ENCODE measurements at regions not wholly inside any gene's neighbourhood (a gene's known extent, or its start where the extent isn't known, plus 50 kb on each side); places are given as distances from the start of the nearest gene placed in this dataset.

DNA sequence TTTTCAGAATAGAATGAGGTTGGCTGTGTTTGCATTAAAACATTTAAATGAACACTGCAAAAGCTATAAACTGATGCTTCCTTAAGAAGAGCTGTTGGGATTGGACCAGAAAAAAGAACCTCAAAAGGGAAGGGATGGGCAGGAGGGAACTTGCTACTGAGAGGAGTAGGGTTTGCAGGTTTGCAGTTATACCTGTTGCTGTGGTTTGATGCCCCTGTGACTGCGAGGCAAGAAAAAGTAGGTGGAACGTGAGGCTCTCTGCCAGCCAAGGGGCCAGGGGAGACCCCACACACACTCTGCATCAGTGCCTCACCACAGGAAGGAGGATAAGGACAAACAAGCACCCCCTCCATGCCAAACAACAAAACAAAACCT is 197.2 kb downstream of the BCAS1 start:
- intact Hi-C loops (cut with DNase I) = no loop called here
- WGBS (ENCODE audit: insufficient coverage, low coverage, low lambda C conversion rate, missing lambda C conversion rate) = 60% methylated on average over 2 of the region's 2 CpGs
- Histone ChIP-seq H3K9me3 (no peaks in the 10 kb centered on the region), H3K36me3 (no peaks in the 10 kb centered on the region), H3K4me3 (no peak overlapping the region), H3K27me3 (no peaks in the 10 kb centered on the region), H3K4me1 (peaks cover 0 to 33% (median 12%) of the 10 kb centered on the region in 4 donors), H3K27ac (no peak overlapping the region)
- TF ChIP-seq POLR2A (IDR thresholded peaks at IDR 0.05) = no peak
- TF ChIP-seq, protein P1, sequence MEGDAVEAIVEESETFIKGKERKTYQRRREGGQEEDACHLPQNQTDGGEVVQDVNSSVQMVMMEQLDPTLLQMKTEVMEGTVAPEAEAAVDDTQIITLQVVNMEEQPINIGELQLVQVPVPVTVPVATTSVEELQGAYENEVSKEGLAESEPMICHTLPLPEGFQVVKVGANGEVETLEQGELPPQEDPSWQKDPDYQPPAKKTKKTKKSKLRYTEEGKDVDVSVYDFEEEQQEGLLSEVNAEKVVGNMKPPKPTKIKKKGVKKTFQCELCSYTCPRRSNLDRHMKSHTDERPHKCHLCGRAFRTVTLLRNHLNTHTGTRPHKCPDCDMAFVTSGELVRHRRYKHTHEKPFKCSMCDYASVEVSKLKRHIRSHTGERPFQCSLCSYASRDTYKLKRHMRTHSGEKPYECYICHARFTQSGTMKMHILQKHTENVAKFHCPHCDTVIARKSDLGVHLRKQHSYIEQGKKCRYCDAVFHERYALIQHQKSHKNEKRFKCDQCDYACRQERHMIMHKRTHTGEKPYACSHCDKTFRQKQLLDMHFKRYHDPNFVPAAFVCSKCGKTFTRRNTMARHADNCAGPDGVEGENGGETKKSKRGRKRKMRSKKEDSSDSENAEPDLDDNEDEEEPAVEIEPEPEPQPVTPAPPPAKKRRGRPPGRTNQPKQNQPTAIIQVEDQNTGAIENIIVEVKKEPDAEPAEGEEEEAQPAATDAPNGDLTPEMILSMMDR (IDR thresholded peaks at IDR 0.05) = no peak
- DNase-seq (no peak), ATAC-seq (no peak)

DNA sequence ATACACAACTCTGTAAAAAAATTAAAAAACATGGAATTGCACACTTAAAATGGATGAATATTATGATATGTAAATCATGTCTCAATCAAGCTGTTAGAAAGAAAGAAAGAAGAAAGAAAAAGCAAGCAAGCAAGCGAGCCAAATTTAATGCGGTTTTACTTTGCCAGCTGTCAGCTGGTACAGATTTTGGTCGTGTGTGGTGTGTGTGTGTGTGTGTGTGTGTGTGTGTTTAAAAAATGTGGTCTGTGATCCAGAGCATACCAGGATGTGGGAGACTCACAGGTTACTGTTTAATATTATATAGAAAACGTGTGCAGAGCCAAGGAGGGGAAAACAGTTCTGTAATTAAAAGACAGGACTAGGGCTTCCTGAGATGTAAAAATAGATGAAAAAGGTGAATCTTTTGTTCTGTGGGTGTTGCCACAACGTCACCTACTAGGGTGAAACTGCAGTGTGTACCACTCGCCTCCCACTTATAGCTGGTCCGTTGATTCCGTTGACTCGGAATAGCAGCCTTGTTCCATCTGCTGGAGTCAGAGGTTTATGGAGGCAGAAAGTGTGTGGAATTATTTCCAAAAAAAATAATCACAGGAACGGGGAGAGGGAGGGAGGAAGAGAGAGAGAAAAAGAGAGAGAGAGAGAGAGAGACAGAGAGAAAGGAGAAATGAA is 197.7 kb downstream of the BCAS1 start:
- DNase-seq (no peak), ATAC-seq (no peak)
- TF ChIP-seq, protein P1 (IDR thresholded peaks at IDR 0.05) = no peak
- TF ChIP-seq POLR2A (IDR thresholded peaks at IDR 0.05) = no peak
- Histone ChIP-seq H3K9me3 (no peaks in the 10 kb centered on the region), H3K36me3 (no peaks in the 10 kb centered on the region), H3K27me3 (no peaks in the 10 kb centered on the region), H3K4me3 (no peak overlapping the region), H3K27ac (no peak overlapping the region), H3K4me1 (peaks cover 0 to 35% (median 14%) of the 10 kb centered on the region in 4 donors)
- intact Hi-C loops (cut with DNase I) = no loop called here
- WGBS (ENCODE audit: insufficient coverage, low coverage, low lambda C conversion rate, missing lambda C conversion rate) = 52% methylated on average over 10 of the region's 10 CpGs

DNA sequence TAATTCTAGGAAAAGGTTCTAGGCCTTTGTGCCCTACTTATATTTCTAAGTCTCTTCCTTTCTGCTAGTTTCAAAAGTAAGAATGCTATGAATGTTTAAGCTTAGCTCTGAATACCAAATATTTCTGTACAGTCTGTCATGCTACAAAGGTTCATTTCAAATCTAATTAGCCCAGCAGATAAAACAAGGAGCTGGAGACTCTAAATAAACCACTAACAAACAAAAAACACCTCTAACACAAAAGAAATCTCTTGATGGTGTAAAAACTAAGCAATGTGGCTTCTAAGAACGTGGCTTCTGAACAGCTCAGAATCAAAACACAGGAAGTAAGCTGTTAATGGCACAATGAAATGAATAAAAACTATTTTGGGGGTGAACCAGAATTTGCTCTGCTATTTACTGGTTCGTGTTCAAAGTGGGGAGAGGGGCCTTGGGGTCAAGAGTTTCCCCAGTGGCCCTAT is 198.3 kb downstream of the BCAS1 start:
- WGBS (ENCODE audit: insufficient coverage, low coverage, low lambda C conversion rate, missing lambda C conversion rate) = 36% methylated on average over 2 of the region's 2 CpGs
- no peaks in the 10 kb centered on the region for H3K9me3 ChIP-seq
- no peak for ATAC-seq
- peaks cover 0 to 40% (median 17%) of the 10 kb centered on the region in 4 donors for H3K4me1 ChIP-seq
- no peaks in the 10 kb centered on the region for H3K27me3 ChIP-seq
- no peak for DNase-seq
- intact Hi-C loops (cut with DNase I) = no loop called here
- H3K4me3 ChIP-seq = no peak overlapping the region
- peak overlapping the region in 2 of 3 donors; percentile 3 to 63 for H3K27ac ChIP-seq
- H3K36me3 ChIP-seq = no peaks in the 10 kb centered on the region
- no peak for TF ChIP-seq POLR2A (IDR thresholded peaks at IDR 0.05)
- TF ChIP-seq, protein P1 (IDR thresholded peaks at IDR 0.05) = no peak

DNA sequence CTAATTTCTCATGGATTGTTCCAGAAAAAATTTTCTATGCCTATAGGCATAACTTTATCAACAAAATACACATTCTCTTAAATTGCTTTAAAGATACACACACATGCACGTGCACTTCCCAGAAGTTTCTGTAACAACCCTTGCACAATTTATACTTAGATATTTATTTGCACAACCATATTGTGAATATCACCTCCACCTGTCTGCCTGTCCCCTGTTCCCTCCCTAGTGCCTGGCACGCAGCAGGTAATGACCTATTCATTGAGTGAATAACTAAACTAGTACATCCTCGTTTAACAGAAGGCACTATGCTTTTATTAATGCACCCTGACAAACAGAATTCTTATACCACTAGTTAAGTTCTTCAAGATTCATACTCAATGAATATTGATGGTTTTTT is 198.9 kb downstream of the BCAS1 start:
- TF ChIP-seq POLR2A (IDR thresholded peaks at IDR 0.05) = no peak
- TF ChIP-seq, protein P1 (IDR thresholded peaks at IDR 0.05) = no peak
- no peaks in the 10 kb centered on the region for H3K36me3 ChIP-seq
- H3K4me3 ChIP-seq = no peak overlapping the region
- WGBS (ENCODE audit: insufficient coverage, low coverage, low lambda C conversion rate, missing lambda C conversion rate) = 36% methylated on average over 3 of the region's 3 CpGs
- H3K4me1 ChIP-seq = peaks cover 0 to 46% (median 20%) of the 10 kb centered on the region in 4 donors
- intact Hi-C loops (cut with DNase I) = no loop called here
- H3K27ac ChIP-seq = peak overlapping the region in 2 of 3 donors; percentile 63 to 65
- H3K27me3 ChIP-seq = no peaks in the 10 kb centered on the region
- no peak for DNase-seq
- no peaks in the 10 kb centered on the region for H3K9me3 ChIP-seq
- ATAC-seq = no peak

Measured in right lobe of liver (tissue), 6 donors.